ENCODE measurements at regions not wholly inside any gene's neighbourhood (a gene's known extent, or its start where the extent isn't known, plus 50 kb on each side); places are given as distances from the start of the nearest gene placed in this dataset.
A peak's percentile ranks its signal among the peaks of the same experiment; 100 is the strongest.

DNA sequence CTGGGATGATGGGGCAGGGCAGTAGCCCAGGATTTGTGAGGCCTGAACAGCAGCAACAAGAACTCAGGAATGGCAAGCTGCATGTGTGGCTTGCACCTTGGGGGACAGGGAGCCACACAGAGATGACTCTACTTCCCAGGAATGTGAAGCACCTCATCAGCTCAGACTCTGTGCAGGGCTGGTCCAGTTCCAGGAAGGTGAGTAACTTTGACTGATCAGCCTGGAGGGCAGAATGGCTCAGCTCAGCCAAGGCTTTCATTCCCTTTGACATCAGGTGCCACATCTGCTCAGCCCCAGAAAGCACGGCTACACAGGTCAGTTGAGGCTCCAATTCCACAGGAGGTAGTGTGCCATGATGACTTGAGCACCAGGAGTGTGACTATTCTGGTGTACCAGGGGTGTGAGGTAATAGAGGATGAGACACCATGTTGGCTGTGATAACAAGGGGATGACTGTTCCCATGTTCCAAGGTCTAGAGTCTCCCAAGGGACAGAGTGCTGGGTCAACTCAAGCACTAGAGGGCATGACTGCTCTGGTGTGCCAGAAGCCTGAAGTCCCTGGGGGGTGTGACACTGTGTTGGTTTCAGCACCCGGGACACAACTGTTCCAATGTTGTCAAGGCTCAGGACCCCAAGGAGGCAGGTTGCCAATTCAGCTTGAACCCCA, 625.8 kb upstream of the ADGRL2 start:
- Histone ChIP-seq H3K9me3 (ENCODE audit: insufficient read depth, low read length) (no peaks in the 10 kb centered on the region), H4K20me1 (ENCODE audit: low read depth, low read length) (no peaks in the 10 kb centered on the region), H3K36me3 (ENCODE audit: low read length) (no peaks in the 10 kb centered on the region), H3K9me2 (replicated peaks; ENCODE audit: insufficient read depth, low read length) (no peaks in the 10 kb centered on the region), H3K79me2 (ENCODE audit: insufficient read depth, low read length) (no peaks in the 10 kb centered on the region), H2AFZ (ENCODE audit: low read depth, low read length, severe bottlenecking) (no peak overlapping the region), H3K9ac (ENCODE audit: low read length) (no peak overlapping the region), H3F3A (ENCODE audit: insufficient read depth) (no peaks in the 10 kb centered on the region), H3K27me3 (ENCODE audit: low read length) (no peaks in the 10 kb centered on the region), H3K4me3 (ENCODE audit: insufficient read depth, low read length, poor library complexity, severe bottlenecking) (no peak overlapping the region), H3K27ac (ENCODE audit: low read depth, low read length) (no peak overlapping the region), H3K4me2 (ENCODE audit: low read depth, low read length, poor library complexity, severe bottlenecking) (no peak overlapping the region)
- no peak for TF ChIP-seq EZH2phosphoT487 (conservative IDR thresholded peaks at IDR 0.05; ENCODE audit: low read length)
- TF ChIP-seq, protein P1, sequence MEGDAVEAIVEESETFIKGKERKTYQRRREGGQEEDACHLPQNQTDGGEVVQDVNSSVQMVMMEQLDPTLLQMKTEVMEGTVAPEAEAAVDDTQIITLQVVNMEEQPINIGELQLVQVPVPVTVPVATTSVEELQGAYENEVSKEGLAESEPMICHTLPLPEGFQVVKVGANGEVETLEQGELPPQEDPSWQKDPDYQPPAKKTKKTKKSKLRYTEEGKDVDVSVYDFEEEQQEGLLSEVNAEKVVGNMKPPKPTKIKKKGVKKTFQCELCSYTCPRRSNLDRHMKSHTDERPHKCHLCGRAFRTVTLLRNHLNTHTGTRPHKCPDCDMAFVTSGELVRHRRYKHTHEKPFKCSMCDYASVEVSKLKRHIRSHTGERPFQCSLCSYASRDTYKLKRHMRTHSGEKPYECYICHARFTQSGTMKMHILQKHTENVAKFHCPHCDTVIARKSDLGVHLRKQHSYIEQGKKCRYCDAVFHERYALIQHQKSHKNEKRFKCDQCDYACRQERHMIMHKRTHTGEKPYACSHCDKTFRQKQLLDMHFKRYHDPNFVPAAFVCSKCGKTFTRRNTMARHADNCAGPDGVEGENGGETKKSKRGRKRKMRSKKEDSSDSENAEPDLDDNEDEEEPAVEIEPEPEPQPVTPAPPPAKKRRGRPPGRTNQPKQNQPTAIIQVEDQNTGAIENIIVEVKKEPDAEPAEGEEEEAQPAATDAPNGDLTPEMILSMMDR (IDR thresholded peaks at IDR 0.05; ENCODE audit: insufficient read depth, low read length, poor library complexity, severe bottlenecking) = no peak

DNA sequence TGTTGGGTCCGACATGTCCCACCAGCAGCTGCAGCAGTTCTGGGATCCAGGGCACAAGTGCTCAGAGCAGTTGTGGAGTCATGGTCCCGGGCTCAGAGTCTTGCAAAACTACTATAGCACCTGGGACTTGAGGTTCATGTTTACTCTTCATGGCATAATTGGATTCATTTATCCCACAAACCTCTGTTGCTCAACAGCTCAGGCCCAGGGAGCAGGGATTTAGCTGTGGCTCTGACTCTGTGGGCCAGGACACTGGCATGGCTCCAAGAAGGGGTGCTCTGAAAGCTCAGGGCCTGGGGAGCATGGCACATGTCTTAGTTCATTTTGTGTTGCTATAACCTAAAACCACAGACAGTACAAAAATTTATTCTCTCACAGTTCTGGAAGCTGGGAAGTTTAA, 626.7 kb upstream of the ADGRL2 start:
- H3K4me2 ChIP-seq (ENCODE audit: low read depth, low read length, poor library complexity, severe bottlenecking) = no peak overlapping the region
- no peak overlapping the region for H3K4me3 ChIP-seq (ENCODE audit: insufficient read depth, low read length, poor library complexity, severe bottlenecking)
- H2AFZ ChIP-seq (ENCODE audit: low read depth, low read length, severe bottlenecking) = peak overlapping the region; percentile 2
- no peaks in the 10 kb centered on the region for H3K79me2 ChIP-seq (ENCODE audit: insufficient read depth, low read length)
- no peaks in the 10 kb centered on the region for H3K9me2 ChIP-seq (replicated peaks; ENCODE audit: insufficient read depth, low read length)
- TF ChIP-seq, protein P1 (IDR thresholded peaks at IDR 0.05; ENCODE audit: insufficient read depth, low read length, poor library complexity, severe bottlenecking) = no peak
- no peak for TF ChIP-seq EZH2phosphoT487 (conservative IDR thresholded peaks at IDR 0.05; ENCODE audit: low read length)
- H3K9me3 ChIP-seq (ENCODE audit: insufficient read depth, low read length) = no peaks in the 10 kb centered on the region
- no peaks in the 10 kb centered on the region for H3K27me3 ChIP-seq (ENCODE audit: low read length)
- H3F3A ChIP-seq (ENCODE audit: insufficient read depth) = no peaks in the 10 kb centered on the region
- no peaks in the 10 kb centered on the region for H3K36me3 ChIP-seq (ENCODE audit: low read length)
- H4K20me1 ChIP-seq (ENCODE audit: low read depth, low read length) = no peaks in the 10 kb centered on the region
- H3K27ac ChIP-seq (ENCODE audit: low read depth, low read length) = no peak overlapping the region
- H3K9ac ChIP-seq (ENCODE audit: low read length) = no peak overlapping the region

DNA sequence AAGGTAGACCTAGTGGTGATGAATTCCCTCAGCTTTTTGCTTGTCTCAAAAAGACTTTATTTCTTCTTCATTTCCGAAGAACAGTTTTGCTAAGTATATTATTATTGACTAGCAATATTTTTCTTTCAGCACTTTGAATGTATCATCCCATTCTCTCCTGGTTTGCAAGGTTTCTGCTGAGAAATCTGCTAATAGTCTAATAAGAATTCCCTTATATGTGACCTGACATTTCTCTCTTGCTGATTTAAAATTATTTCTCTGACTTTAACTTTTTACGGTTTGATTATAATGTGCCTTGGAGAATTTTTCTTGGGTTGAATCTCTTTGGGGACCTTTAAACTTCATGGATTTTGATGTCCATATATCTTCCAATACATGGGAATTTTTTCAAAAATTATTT, 628.3 kb upstream of the ADGRL2 start:
- Histone ChIP-seq H3K36me3 (ENCODE audit: low read length) (no peaks in the 10 kb centered on the region), H3K9ac (ENCODE audit: low read length) (no peak overlapping the region), H3K4me2 (ENCODE audit: low read depth, low read length, poor library complexity, severe bottlenecking) (no peak overlapping the region), H3K4me3 (ENCODE audit: insufficient read depth, low read length, poor library complexity, severe bottlenecking) (no peak overlapping the region), H3K27ac (ENCODE audit: low read depth, low read length) (no peak overlapping the region), H3K27me3 (ENCODE audit: low read length) (no peaks in the 10 kb centered on the region), H3K79me2 (ENCODE audit: insufficient read depth, low read length) (no peaks in the 10 kb centered on the region), H3K9me3 (ENCODE audit: insufficient read depth, low read length) (no peaks in the 10 kb centered on the region), H4K20me1 (ENCODE audit: low read depth, low read length) (no peaks in the 10 kb centered on the region), H2AFZ (ENCODE audit: low read depth, low read length, severe bottlenecking) (no peak overlapping the region), H3K9me2 (replicated peaks; ENCODE audit: insufficient read depth, low read length) (no peaks in the 10 kb centered on the region), H3F3A (ENCODE audit: insufficient read depth) (no peaks in the 10 kb centered on the region)
- TF ChIP-seq, protein P1 (IDR thresholded peaks at IDR 0.05; ENCODE audit: insufficient read depth, low read length, poor library complexity, severe bottlenecking) = no peak
- TF ChIP-seq EZH2phosphoT487 (conservative IDR thresholded peaks at IDR 0.05; ENCODE audit: low read length) = no peak

Data from SU-DHL-6 (cell line).